ENCODE measurements at regions not wholly inside any gene's neighbourhood (a gene's known extent, or its start where the extent isn't known, plus 50 kb on each side); places are given as distances from the start of the nearest gene placed in this dataset.

GRCh38 chr3:124401843-124402242, 328.4 kb upstream of the UMPS start:
- DNase-seq (ENCODE audit: low read depth) = peak; percentile 29

- DNase-seq (ENCODE audit: low read depth) = no peak
These were observed 327.5 kb upstream of the UMPS start for GRCh38 chr3:124402791-124403190.

- no peak for DNase-seq (ENCODE audit: low read depth)
These were observed 325.6 kb upstream of the UMPS start for GRCh38 chr3:124404621-124405020.

GRCh38 chr3:124407260-124407659, 323.0 kb upstream of the UMPS start:
- peak; percentile 51 for DNase-seq (ENCODE audit: low read depth)

- peak; percentile 88 for DNase-seq (ENCODE audit: low read depth)
These were observed 320.5 kb upstream of the UMPS start for GRCh38 chr3:124409650-124410275.

- peak; percentile 52 for DNase-seq (ENCODE audit: low read depth)
These were observed 319.8 kb upstream of the UMPS start for GRCh38 chr3:124410471-124410870.

GRCh38 chr3:124411728-124412127, 318.5 kb upstream of the UMPS start:
- DNase-seq (ENCODE audit: low read depth) = no peak

GRCh38 chr3:124412644-124413043, 317.6 kb upstream of the UMPS start:
- DNase-seq (ENCODE audit: low read depth) = no peak

- DNase-seq (ENCODE audit: low read depth) = no peak
These were observed 316.9 kb upstream of the UMPS start for GRCh38 chr3:124413393-124413792.

- peak; percentile 32 for DNase-seq (ENCODE audit: low read depth)
These were observed 316.2 kb upstream of the UMPS start for GRCh38 chr3:124413989-124414598.

- no peak for DNase-seq (ENCODE audit: low read depth)
These were observed 314.7 kb upstream of the UMPS start for GRCh38 chr3:124415446-124415960.

GRCh38 chr3:124419303-124419702, 310.9 kb upstream of the UMPS start:
- no peak for DNase-seq (ENCODE audit: low read depth)

GRCh38 chr3:124420392-124420791, 309.9 kb upstream of the UMPS start:
- no peak for DNase-seq (ENCODE audit: low read depth)

GRCh38 chr3:124422805-124423204, 307.4 kb upstream of the UMPS start:
- no peak for DNase-seq (ENCODE audit: low read depth)

- no peak for DNase-seq (ENCODE audit: low read depth)
These were observed 305.9 kb upstream of the UMPS start for GRCh38 chr3:124424396-124424795.

GRCh38 chr3:124425972-124426371, 304.3 kb upstream of the UMPS start:
- no peak for DNase-seq (ENCODE audit: low read depth)

GRCh38 chr3:124428372-124429128, 301.7 kb upstream of the UMPS start:
- peak; percentile 70 for DNase-seq (ENCODE audit: low read depth)

GRCh38 chr3:124429129-124429815, 301.0 kb upstream of the UMPS start:
- peak; percentile 90 for DNase-seq (ENCODE audit: low read depth)

GRCh38 chr3:124431331-124431994, 298.8 kb upstream of the UMPS start:
- DNase-seq (ENCODE audit: low read depth) = no peak

GRCh38 chr3:124434176-124434575, 296.1 kb upstream of the UMPS start:
- no peak for DNase-seq (ENCODE audit: low read depth)

- DNase-seq (ENCODE audit: low read depth) = no peak
These were observed 294.8 kb upstream of the UMPS start for GRCh38 chr3:124435467-124435866.
